Stimulated activated CD8-positive, alpha-beta memory T cell treated with anti-CD3 and anti-CD28 coated beads, Interleukin-7, amount 100 ng/mL, for 4 hours (primary cell): ENCODE measurements at regions not wholly inside any gene's neighbourhood (a gene's known extent, or its start where the extent isn't known, plus 50 kb on each side); places are given as distances from the start of the nearest gene placed in this dataset.

Source experiments
- DNase-seq, 2 donors: peaks; one replicate each; pipeline ENCODE4 v3.0.0-alpha.2; 2020; ENCODE audit warnings: low read depth in 2 of 2

DNA sequence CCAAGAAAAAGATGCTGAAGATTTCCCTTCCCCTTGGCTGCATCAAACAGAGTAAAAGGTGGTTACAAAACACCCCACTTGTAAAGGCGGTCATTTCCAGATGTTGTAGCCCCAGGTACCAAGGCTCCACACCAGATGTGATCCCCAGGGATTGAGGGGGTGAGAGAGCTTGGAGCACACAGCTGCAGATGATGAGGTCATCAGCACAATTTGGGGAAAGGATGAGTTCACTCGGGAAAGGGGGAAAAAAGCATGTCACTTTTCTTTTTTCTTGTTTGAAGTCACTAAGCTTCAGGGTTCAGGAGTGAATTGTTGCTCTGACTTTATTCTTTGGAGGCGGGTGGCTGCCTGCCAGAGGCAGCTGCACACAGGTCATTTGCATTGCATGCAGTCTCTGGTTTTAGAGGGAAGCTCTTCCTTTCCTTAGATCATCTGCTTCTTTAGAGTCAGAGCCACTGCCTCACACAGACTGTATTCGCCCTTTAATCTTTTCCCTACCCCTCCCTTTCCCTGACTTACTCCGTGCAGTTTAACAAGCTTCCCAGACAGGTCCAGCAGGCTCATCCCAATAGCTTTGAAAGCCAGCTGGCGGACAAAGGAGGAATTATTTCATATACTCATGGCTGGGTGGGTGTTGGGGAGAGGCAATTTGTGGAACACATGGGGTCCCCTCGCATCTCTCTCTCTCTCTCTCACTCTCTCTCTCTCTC lies 409.3 kb upstream of the SLC24A2 start:
- DNase-seq = no peak

DNA sequence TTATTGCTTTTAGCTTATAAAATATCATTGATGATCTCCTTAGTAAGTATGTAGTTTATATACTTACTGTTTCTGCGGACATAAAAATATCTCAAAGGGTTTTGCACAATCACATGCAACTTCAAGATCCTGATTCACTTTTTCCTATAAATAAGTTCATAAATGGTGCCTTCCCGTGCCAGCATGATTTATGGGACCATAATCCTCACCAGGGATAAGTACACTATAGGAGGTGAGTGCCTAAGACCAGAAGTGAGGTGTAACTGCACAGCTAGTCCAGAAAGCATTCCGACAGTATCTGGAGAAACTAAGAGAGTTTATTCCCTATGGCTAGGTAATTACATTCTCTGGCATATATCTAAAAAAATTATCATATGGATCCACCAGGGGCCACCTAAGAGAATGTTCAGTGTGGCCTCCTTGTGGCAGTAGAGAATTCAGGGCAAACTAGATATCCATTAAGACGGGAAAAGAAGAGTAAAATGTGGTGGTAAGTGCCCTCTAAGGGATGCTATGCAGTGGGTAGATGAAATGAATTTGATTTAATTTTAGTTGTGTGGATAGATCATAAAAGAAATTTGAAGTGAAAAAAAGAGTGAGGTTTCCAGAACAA lies 402.5 kb upstream of the SLC24A2 start:
- DNase-seq = no peak

DNA sequence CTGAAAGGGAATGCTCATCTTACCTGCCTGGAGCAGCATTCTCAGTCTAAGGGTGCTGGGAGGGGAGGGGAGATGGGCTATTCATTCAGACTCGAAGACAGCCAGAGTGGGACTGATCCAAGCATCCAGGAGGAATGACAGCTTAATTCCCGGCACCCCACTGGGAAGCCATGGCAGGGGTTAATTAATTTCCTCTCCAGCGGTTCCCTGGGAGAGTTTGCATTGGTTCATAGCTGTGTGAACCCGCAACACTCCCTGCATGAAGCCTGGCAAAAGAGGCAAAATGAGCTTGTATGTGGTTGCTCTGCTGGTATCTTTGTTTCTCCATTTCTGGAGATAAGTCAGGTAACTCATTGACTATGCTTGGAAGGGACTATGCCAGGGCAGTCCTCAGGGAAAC lies 401.0 kb upstream of the SLC24A2 start:
- no peak for DNase-seq

DNA sequence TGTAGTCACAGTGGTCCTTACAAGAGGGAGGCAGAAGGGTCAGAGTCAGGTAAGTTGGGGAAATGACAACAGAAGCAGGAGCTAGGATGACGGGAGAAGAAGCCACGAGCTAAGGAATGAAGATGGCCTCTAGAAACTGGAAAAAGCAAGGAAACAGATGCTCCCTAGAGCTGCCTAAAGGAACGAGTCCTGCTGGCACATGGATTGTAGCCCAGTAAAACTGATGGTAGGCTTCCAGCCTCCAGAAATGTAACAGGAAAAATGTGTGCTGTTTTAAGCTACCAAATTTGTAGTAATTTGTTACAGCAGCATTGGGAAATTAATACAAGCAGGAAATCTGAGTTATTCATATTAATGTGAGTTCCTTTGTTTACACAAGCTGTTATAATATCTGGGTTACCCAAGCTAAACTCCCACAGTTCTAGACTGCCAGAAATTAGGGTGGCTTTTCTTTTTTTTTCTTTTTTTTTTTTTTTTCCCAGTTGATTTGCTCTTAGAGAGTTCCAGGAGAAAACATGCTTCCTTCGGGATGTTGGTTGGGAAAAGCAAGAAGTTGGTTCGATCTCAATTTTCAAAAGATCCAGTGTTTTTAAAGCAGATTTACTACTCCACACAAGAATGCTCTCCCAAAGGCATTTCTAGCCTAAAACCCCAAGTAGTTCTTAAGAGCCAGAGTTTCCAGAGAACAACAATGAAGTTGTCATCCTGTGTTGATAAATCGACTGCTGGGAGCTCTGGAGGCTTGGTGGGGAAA lies 400.0 kb upstream of the SLC24A2 start:
- DNase-seq = no peak

DNA sequence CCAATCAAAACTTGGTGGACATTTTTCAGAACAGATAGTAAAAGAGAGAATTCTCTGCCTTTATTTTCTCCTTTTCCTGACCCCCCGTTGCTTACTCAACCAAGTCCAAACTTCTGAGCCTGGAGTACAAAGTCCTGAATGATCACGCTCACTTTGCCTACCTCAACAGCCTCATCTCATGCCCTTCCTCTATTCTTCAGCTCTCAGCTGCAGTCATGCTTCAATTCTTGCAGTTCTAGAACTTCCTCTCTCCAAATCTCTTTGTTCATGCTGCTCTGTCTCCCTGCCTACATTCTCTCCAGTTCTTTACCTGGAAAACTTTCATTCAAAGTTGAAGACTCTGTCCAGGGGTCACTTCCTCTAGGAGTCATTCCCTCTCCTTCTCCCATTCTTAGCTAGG lies 398.5 kb upstream of the SLC24A2 start:
- DNase-seq = no peak

DNA sequence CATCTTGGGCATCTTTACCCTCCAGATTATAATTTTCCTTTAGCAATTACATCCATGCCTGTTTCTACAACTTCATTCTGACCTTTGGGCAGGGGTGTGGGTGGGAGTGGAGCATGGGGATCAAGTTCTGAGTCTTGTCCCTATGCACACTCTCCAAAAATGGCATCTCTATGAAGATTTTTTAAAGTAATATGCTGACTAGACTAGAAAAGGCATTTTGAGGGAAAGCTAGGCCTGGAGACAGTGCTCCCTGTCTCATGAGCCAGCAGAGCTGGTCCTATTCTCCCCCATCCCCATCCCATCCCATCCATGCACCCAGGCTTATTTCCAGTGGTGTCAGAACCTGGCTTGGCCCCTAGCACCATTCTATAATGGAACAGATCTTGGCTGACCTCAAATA lies 398.0 kb upstream of the SLC24A2 start:
- DNase-seq = no peak

DNA sequence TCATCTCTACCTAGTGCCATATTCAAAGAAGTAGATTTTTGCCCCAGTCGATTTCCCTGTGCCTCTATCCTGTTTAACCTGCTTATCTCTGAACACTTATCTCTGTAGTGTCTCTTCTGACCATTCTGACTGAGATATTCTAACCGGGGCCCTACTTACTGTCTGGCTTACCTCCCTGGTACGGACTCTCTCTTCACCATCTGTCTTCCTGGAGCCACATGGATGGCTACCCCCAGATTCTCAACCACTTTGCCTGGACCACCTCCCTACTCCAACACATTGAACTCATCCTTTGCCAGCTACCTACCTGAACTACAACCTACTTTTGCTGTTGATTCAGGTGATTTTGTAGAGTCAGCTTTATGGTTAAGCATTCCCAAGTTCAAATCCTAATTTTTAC lies 397.4 kb upstream of the SLC24A2 start:
- DNase-seq = no peak

DNA sequence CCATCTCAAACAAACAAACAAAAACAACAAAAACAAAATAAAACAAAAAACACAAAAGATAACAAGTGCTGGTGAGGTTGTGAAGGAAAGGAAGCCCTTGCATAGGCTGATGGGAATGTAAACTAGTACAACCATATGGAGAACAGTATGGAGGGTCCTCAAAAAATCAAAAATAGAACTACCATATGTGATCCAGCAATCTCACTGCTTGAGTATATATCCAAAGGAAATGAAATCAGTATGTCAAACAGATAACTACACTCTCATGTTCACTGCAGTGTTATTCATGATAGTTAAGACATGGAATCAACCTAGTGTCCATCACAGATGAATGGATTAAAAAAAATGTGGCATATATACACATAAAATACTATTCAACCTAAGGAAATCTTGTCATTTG lies 395.7 kb upstream of the SLC24A2 start:
- DNase-seq = no peak

DNA sequence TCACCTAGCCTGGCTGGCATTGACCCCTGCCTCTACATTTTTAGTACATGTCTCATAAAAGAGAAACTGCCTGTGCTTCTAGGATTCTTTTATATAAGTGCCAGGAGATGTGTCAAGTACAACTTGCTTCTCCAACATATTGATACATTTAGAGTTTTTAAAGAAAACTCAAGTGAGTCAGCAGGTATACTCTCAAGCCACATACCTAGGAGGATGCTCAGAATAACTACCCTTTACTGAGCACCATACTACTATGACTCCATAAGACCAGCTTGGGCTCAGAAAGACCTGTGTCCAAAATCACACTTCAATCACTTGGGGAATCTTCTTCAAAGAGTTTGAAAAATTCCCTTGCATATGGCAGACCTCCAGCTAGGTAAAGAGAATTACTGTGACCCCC lies 389.8 kb upstream of the SLC24A2 start:
- DNase-seq = no peak

DNA sequence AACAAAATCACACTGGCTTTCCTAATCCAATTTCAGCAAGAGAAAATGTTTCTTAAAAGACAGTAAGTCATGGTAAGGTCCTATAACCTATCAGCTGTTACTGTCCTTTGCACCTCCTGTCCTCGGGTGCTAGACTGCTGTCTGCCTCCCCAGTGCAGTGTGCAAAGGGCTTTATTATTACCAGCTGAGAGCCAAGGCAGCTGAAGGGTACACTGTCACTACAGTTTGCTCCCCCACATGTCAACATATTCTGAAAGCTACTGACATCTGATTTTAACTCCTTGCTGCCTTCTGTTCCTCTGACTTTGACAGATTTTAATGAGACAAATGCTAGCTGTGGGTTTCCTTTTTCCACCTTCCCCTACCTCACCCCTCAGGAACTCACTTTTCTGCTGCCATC lies 389.4 kb upstream of the SLC24A2 start:
- no peak for DNase-seq

DNA sequence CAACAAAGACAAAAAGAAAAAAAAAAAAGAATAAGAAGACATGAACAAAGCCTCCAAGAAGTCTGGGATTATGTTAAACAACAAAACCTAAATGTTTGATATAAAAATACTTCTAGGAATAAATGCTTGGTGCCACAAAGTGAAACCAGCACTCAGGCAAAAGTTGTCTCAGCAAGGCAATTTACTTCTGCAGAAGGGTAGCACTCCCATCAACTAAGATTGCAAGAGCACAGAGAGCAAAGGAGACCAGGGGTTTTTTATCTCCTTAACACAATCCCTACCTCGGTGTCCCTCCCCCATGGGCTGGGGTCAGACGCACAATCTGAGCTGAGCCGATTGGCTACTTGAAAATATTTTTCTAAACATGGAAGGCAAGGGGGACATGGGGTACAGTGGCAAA lies 381.3 kb upstream of the SLC24A2 start:
- DNase-seq = no peak

DNA sequence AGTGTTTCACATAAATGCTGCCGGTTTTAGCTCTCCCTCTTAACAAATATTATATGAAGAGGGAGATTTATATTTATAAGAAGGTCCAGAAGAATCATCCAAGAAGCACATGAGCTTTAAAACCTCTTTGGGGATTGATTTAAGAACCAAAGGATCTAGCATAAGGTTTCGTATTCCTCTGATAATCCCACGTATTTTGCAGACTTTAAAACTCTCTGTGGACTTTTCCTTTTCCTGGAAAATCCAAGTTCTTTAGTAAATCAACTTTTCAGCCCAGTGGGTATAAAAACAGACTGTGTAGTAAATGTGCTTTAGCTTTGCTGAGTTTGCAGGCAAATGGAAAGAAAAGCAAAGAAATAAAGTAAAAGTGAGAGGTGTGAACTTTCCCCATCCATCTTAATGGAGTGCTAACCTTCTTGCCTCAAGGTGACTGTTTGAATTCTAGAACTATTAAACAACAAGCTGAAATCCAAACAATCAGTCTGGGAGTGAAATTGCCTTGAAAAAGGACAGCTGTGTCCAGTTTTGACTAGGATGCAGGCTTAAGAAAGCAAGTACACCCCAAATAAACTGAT lies 363.4 kb upstream of the SLC24A2 start:
- no peak for DNase-seq

DNA sequence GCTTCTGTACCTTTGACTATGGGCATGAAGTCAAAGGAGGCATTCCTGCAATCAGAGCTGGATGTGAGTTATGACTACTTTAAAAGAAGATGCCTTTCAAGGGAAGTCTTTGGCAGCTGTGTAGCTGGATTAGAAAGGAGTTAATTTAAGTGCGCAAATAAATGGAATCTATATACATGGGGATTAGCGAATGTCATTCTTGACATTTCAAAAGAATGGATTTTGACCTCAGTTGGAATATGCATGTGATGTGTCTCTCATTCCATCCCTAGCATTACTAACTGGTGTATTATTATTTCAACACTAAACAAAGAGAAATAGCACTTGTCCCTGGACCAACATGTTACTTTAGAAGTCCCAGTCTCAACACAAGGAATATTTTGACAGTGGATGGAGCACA lies 359.6 kb upstream of the SLC24A2 start:
- DNase-seq = no peak

DNA sequence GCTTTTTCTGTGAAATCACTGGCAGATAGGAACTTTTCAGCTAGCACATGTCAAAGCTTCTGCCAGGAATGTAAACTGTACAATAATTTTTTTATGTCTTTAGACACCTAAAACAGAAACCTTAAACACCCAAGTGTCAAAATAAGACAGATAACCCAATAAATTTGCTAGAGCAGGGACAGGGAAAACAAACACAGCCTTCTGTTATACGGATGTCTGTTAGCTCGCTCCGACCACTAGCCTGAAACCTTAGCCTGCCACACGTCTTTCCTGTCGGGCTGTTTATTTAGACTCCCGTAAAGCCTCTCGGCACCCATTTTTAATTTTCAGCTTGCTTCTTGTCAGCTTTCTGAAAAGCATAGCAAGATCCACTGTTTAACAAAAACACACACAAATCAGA lies 355.4 kb upstream of the SLC24A2 start:
- no peak for DNase-seq

DNA sequence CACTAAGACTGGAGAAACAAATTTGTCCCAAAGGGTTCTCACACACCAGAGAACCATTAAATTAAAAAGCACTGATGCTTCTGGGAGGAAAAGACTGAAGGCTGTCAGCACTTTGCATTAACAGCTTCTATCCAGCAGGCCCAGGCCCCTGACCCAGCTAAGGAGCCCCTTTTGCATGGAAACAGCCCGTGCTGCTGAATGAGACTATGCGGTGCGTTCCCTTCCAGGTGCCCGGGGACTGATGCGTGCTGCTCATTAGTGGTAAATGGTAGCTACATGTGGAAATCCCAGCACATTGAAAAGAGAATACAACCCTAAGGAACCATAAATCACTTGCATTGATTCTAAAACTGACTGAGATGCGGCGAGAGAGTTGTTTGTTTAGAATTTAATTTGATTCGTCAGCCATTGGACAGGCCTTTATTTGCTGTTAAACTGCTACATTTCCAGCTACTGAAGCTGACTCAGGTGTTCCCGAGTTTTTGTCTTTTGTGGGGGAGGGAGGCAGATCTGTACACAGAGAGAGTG lies 351.0 kb upstream of the SLC24A2 start:
- DNase-seq = no peak

DNA sequence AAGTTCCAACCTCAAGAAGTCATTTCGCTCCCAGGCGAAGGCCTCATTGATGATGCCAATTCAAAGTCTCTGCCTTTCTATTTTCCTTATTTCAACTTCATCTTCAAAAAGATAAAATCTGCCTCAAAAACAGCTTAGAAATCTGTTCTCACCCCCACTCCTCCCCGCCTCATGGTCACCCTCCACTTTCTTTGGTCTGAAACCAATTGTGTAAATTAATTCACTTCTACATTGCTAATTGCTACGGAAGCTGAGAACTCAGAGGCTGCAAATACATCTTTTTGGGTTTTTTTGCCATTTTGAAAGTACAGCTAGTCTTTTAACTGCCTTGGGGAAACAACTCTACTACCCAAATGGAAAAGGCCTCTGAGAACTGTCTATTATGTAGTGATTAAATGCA lies 350.0 kb upstream of the SLC24A2 start:
- no peak for DNase-seq

DNA sequence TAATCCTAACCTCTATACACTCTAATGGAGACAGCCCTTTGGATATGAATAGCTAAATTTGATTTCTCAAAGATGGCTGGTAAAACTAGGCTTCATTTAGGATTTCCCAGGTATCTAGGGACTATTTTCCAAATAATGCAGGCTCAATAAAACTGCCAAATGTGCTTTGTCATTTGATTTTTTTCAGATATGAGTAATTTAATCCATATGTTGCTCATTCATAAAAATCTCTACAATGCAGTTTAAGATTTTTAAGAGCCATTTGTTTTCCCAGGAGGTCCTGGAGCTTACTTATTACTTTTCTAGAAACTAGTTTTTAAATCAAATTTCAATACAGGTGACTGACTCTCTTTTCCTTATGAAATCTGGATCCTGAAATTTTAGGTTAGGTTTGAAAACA lies 349.3 kb upstream of the SLC24A2 start:
- no peak for DNase-seq

DNA sequence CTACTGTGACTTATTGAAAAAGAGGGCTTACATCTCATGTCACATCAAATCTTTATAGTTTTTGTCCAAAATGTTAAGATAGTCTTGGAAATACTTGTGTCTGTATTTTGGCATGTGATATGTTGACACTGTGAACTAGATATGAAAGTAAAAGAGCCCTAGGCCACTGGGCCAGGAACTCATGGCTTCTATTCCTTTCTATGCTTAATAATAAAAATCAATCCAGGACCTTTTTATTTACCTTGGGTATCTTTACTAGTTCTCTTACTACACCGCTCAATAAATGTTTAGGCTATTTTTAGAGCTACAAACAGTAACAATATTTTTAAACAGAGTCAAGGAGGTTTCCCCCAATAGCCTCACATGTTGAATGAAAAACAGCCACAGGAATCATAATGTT lies 348.6 kb upstream of the SLC24A2 start:
- no peak for DNase-seq

DNA sequence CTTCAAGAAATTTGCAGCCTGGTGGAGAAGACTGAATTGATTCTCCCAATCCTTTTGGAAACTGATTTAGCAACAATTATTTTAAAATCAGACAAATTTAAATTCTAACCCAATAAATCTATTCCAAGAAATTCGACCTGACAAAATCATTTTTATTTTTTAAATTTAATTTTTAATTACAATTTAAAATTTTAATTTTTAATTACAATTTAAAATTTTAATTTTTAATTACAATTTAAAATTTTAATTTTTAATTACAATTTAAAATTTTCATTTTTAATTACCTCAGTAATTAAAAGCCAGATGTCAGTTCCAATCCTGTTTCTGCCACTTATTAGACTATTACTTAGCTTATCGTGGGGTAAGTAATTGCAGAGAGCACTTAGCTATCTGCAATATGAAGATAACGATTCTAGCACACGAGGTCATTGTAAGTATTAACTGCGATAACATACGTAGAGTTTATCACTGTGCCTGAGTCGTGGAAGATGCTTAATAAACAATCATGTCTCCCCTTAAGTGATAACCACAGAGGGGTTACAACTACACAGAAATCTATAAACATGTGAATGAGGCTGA lies 346.4 kb upstream of the SLC24A2 start:
- DNase-seq = no peak

DNA sequence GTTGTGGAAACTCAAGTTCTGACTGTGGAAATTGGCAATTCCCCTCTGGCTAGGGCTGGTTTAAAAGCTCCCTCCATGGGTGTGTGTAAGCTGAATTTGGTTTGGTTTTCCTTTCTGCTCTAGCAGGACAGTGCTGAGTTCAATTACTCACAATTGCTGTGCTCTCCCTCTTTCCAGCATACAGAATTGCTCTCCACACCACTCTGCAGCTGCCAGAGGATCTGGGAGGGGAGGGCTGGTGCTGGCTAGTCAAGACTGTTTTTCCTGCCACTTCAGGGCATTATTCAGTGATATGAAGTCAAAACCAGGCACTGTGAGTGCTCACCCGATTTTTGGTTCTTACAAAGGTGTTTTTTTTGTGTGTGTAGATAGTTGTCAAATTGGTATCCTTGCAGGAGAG lies 336.9 kb upstream of the SLC24A2 start:
- DNase-seq = no peak

DNA sequence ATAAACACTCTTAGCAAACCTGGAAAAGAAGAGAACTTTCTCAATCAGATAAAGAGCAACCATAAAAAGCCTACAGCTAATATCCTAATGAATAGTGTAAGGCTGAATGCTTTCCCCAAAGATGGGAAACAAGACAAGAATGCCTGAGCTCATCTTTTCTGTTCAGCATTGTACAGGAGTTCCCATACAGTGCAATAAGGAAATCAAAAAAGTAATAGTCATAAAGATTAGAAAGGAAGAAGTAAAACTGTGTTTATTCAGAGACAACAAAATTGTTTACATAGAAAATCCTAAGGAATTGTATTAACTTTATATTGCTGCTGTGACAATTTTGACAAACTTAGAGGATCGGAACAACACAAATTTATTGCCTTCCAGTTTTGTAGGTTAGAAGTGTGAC lies 330.7 kb upstream of the SLC24A2 start:
- DNase-seq = no peak

DNA sequence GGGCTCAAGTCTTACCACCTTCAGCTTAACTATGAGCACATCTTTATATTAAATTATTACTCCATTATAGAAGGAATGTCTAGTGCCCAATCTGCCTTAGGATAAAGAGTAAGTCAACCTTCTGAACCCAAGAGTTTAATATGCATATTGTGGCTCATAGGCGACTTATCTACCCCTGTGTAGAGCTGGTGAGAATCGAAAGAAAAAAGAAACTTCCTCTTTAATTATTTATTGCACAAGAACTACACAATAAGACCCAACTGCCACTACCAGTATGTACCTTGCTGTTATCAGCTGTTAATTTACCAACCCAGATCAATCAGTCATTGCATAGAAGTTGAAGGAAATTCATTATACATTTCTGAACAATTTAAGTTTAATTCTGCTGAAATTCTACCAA lies 329.1 kb upstream of the SLC24A2 start:
- DNase-seq = no peak
